ENCODE measurements at regions not wholly inside any gene's neighbourhood (a gene's known extent, or its start where the extent isn't known, plus 50 kb on each side); places are given as distances from the start of the nearest gene placed in this dataset.

DNA sequence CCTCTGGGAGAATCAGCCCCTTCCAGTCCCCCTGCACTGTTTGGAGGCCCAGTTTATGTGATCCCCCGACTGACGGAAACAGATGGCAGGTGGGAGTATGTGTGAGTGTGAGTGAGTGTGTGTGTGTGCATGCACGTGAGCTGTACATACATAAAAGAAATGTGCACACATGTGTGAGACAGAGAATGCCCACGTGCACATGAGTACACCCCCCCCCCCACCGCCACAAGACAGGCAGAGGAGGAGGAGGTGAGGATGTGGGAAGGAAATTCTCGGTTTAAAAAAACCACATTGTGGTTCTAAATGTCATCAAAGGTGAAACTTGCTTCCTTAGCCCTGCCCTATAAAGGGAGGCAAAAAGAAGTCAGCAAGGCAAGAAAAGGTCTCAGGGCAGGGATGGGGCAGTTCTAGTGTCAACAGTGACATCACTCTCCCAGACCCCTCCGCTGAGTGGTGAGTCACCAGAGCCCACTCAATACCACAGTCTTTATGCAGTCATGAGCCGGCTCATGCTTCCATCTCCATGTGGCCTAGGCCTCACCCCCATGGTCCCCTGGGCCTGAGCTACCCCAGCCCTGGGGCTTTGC, 79.2 kb upstream of the HSPA9 start:
- TF ChIP-seq POLR2A (IDR thresholded peaks at IDR 0.05; ENCODE audit: low read length) = no peak
- no peak for TF ChIP-seq GATA1 (IDR thresholded peaks at IDR 0.05; ENCODE audit: low read depth, low read length)

All from erythroblast (primary cell).